ENCODE measurements at regions not wholly inside any gene's neighbourhood (a gene's known extent, or its start where the extent isn't known, plus 50 kb on each side); places are given as distances from the start of the nearest gene placed in this dataset.
"Not testable (repeated sequence)": the region's sequence is repeated elsewhere in the genome, so short reads cannot be mapped to it uniquely, and the experiment has no call there.

DNA sequence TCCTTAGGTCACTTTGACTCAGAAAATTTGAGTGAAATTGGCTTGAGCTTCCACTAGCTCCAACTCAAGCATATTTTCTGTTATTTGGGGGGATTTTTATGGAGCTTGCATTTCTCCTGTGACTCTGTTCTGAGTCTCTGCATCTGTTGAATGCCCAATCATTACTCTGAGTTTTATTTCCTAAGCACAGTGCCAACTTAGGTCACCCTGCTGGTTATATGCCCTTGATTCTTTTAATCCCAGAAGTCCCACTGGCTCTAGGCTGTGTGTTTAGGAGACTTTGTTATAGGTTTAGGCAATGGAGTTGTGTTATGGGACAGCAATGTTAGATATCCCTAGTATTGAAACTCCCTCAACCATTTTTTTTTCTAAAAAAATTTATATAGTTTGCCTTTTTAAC, 198.2 kb upstream of the DTNA start:
- in situ Hi-C loops (cut with HindIII; ENCODE audit: low sequenced_read_pairs): no loop called here
- DNase-seq (ENCODE audit: low spot score): peak; percentile 40

DNA sequence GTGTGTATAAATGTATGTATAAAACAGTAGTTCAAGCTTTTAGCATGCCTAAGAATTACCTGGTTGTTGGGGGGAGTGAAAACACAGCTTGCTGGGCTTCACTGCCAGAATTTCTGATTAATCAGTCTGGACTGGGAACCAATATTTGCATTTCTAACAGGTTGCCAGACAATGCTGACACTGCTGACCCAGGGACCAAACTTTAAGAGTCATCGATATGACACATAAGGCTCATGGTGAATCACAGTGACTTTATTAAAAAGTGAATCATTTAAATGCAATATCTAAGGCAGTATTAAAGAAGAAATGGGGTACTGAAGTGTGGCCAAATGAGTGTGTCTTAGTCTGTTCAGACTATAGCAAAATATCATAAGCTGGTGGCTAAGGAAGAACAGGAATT, 195.9 kb upstream of the DTNA start:
- in situ Hi-C loops (cut with HindIII; ENCODE audit: low sequenced_read_pairs): no loop called here
- no peak for DNase-seq (ENCODE audit: low spot score)

DNA sequence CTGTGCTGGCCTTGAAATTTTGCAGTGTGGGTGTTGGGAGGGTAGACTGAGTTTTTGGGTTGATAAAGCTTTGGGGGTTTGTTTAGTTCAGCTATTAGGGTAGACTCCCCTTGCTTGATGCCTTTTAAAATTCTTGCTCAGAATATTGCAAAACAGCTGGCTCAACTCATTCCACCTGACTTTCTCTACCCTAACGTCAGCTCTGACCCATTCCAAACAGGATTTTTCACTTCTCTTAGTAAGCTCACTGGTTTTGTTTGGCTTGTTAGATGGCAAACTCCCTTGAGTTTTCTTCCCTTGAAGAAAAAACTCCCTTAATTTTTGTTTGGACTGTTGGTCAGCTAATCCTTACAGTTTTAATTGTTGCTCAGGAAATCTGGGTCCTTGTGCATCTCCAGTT, 195.1 kb upstream of the DTNA start:
- DNase-seq (ENCODE audit: low spot score): no peak
- in situ Hi-C loops (cut with HindIII; ENCODE audit: low sequenced_read_pairs): no loop called here

DNA sequence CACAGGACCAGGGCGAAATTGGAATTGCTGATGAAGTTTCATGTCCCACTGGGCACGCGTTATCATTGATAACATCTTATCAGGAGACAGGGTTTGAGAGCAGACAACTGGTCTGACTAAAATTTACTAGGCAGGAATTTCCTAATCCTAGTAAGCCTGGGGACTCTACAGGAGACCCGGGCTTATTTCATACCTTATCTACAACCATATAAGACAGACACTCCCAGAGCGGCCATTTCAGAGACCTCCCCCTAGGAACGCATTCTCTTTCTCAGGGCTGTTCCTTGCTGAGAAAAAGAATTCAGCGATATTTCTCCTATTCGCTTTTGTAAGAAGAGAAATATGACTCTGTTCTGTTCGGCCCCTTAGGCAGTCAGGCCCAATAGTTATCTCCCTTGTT, 193.7 kb upstream of the DTNA start:
- DNase-seq (ENCODE audit: low spot score); in situ Hi-C loops (cut with HindIII; ENCODE audit: low sequenced_read_pairs): not testable (repeated sequence)

DNA sequence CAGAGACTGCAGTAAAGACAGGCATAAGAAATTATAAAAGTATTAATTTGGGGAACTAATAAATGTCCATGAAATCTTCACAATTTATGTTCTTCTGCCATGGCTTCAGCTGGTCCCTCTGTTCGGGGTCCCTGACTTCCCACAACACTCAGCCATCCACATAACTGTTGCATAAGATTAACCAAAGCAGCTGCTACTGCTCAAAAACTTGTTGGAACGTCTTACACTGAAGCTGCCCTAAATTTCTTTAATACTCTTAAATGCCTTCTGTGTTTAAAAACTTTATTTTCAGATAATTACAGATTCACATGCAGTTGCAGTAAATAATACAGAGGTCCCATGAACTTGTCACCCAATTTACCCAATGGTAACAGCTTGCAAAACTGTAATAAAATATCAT, 193.1 kb upstream of the DTNA start:
- in situ Hi-C loops (cut with HindIII; ENCODE audit: low sequenced_read_pairs); DNase-seq (ENCODE audit: low spot score): not testable (repeated sequence)

DNA sequence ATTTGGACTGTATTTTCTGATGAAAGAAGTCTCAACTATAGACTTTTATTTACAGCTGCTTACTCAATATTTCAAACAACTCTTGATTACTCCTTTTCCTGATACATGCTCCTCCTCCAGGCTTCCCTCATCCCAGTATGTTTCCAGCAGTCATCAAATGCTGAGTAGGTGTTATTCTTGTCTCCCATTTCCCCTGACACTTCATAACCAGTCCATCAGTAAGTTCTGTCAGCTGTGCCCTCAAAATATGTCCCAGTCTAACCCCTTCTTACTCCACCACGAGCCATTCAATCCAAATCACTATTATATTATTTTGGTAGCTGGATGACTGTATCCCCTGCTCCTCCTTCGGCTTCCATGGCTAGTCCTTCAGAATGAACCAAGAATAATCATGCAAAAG, 189.1 kb upstream of the DTNA start:
- in situ Hi-C loops (cut with HindIII; ENCODE audit: low sequenced_read_pairs): no loop called here
- DNase-seq (ENCODE audit: low spot score): no peak

DNA sequence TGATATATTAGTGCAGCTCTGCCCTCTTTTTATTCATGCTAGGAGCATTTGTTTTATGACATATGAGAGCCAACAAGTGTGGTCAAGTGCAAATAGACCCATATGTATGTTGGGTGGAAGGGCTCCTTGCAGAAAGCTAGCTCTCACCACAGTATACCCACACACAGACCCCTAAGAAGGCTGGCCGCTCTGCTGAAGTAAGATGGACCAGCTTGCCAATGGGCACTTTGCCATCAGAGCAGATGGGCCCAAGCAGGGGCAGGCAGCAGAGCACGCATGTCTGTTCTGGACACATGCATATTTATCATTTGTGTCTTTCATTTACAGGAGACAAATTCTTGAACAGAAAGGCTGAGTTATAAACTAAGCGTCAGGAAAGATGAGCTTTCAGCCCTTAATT, 187.5 kb upstream of the DTNA start:
- peak; percentile 94 for DNase-seq (ENCODE audit: low spot score)
- in situ Hi-C loops (cut with HindIII; ENCODE audit: low sequenced_read_pairs): no loop called here

DNA sequence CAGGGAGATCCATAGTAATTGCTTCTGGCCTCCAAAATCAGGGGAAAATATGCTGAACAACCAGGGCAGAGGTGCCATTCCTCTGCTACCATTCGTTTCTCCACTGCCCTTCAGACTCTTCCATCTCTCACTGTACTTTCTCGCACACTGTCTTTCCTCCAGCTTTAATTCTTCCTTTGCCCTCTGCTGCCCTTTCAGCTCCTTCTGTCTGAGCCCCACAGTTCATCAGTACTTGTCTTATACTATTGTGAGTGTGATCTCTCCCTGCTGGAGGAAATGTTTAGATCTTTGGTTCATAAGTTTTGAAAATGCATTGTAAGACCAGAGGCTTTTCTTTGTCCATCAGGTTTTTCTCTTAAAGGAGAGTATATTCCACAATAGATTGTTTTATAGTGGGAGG, 184.9 kb upstream of the DTNA start:
- no peak for DNase-seq (ENCODE audit: low spot score)
- in situ Hi-C loops (cut with HindIII; ENCODE audit: low sequenced_read_pairs): no loop called here

DNA sequence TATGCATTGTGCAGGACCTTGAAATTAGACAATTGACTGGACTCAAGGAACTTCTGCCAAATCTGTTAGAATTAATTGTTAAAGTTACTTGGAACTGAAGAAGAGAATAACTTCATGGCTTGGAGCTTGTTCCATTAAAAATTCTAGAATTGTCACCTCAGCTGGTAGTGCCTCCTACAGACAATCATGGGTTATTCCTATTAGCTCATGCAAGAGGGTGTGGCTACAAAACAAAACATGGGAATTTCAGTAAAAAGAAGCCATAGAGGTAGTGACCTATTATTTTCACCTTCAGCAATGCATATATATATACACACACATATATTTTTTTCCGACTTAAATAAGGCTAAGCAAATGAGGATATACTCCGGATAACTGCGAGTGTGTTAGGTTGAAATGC, 181.9 kb upstream of the DTNA start:
- DNase-seq (ENCODE audit: low spot score): no peak
- in situ Hi-C loops (cut with HindIII; ENCODE audit: low sequenced_read_pairs): no loop called here

DNA sequence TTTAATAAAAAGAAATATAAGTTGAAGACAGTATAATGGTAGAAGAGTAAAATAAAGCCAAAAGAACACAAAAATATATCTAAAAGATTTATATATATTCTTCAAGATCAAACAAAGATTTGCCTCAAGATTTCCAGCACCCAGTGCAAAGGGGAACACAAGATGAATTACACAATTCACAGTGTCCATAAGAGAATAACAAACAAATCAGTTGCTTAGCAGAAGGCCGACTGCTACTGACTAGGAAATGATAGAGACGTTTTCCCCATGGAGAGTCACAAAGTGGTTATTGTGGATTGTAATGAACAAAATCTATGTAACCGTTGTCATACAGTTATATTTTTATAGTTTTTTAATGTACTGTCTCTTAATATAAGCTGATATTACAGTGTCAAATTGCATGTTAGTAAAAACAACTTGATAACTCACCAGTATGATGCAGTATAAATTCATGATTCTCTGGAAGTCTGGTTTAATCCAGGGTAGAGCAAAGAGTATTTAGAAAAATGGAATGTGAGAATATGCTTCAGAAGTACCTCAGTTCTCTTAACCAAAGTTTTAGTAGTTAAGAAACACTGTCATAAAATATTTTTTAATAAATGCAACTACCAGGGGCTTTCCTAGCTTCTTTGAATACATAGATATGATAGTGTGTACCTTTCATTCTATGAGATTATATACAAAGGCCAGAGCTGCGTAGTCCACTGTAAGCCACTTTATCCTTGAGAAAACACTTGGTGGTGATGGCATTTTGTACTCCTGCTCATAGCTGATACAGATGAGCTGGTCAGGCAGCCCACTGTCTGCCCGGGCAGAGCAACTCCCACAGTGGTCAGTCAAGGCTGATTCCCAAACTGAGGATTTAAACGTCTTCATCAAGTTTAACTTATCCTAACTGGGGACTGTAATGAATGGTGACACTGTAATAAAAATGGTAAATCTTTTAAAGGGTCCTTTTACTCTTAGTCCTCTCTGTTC, 180.5 kb upstream of the DTNA start:
- DNase-seq (ENCODE audit: low spot score): no peak
- in situ Hi-C loops (cut with HindIII; ENCODE audit: low sequenced_read_pairs): no loop called here

DNA sequence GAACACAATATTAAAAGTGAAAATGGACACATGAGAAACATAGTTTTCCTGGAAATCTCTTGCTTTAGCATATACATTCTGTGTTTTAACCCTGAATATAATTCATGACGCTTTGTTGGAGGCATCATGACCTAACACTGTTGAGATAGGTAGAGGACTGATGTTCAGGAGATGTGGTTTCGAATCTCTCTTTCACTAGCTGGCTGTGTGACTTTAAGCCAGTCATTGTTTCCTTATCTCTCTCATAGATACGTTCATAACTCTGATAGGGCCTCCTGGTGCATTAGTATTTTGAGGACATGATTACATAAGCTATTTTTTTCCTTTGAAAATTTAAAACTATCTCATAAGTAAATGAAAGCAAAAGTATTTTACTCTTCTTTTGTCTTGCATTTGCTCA, 179.0 kb upstream of the DTNA start:
- DNase-seq (ENCODE audit: low spot score): no peak
- in situ Hi-C loops (cut with HindIII; ENCODE audit: low sequenced_read_pairs): no loop called here

DNA sequence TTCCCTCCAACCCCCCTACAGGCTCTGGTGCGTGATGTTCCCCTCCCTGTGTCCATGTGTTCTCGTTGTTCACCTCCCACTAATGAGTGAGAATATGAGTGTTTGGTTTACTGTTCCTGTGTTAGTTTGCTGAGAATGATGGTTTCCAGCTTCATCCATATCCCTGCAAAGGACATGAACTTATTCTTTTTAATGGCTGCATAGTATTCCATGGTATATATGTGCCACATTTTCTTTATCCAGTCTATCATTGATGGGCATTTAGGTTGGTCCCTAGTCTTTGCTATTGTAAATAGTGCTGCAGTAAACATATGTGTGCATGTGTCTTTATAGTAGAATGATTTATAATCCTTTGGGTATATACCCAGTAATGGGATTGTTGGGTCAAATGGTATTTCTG, 175.5 kb upstream of the DTNA start:
- in situ Hi-C loops (cut with HindIII; ENCODE audit: low sequenced_read_pairs); DNase-seq (ENCODE audit: low spot score): not testable (repeated sequence)

DNA sequence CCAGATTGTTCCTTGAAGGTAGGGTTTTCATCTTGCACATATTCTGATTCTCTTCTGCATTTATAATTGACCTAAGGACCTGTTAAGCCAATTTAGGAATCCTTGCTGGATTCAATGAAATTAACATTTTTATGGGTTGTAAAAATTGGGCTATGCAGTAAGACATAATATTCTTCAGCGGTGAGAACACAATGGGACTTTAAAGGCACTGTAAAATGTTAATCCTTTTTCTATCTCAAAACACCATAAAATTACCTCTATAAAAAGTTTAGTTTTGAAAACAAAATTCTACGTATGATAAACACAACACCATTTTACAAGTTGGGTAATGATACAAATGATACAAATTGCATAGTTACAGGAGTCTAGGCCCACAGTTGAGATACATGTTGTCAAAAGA, 169.2 kb upstream of the DTNA start:
- in situ Hi-C loops (cut with HindIII; ENCODE audit: low sequenced_read_pairs): no loop called here
- DNase-seq (ENCODE audit: low spot score): no peak

DNA sequence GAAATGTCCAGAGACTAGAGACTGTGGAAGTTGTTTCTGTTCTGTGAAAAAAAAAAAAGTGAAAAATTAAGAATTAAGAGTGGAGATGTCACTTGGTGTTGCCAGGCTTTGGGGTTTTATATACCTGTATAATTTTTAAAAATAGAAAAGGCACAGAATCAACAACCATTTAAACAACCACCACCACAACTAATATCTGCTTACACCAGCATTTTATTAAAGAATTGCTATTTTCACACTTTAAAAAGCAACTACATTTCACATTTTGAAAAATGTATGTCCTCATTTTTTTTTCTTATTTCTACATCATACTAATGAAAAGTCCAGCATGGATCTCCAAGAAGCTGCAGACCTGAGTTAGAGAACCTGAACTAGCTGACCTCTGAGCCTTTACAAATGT, 167.5 kb upstream of the DTNA start:
- no peak for DNase-seq (ENCODE audit: low spot score)
- in situ Hi-C loops (cut with HindIII; ENCODE audit: low sequenced_read_pairs): no loop called here

DNA sequence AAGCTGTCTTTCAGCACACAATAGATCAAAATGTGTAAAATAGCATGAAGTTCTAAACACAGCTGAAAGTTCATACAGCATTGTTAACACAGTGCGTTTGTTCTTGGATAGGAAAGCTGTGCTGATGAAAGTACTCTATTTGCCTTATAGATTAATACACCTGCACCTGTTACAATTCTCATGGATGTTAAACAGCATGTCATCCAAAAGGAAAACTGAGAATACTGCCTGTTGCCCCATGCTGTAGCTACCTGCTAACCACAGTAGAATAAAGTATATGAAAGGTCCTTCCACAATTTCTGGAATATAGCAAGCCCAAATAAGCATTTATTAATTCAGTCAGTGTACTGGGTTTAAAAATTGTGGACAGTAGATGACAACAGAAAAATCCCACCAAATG, 166.7 kb upstream of the DTNA start:
- in situ Hi-C loops (cut with HindIII; ENCODE audit: low sequenced_read_pairs): no loop called here
- no peak for DNase-seq (ENCODE audit: low spot score)

DNA sequence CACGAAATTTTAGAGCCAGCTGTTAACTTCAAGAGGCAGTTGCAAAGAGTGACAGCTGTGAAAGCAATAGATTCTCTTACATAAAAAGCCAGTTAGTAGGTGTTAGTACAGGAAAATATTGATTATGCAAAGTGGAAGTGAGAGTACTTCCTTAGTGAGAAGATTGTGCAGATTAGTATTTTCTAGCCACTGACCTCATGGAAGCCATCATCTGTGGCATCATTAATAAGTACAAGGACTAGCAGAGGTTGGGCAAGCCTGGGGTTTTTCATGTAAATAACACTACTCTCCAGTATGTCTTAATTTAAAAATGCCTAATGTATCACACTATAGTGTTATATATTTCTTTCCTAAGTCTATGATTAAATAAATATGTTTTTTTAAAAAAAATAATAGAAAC, 166.2 kb upstream of the DTNA start:
- DNase-seq (ENCODE audit: low spot score): no peak
- in situ Hi-C loops (cut with HindIII; ENCODE audit: low sequenced_read_pairs): no loop called here

DNA sequence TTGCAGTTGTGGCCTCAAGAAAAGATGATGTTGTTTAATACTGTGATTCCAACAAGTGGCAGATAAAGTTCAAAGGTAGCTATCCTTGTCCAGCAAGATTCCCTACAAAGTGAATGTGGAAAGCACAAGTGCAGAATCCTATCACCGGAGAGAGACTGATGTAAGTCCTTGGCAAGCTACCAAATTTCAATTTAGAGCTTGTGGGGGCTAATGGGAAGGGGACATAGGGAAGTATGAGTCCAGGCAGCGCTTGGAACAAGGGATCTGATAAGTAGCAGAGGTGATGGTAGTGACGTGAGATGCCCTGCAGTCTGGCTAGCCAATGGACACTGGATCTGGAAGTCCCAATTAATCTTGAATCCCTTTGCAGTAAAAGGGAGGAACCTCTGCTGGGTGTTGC, 165.2 kb upstream of the DTNA start:
- in situ Hi-C loops (cut with HindIII; ENCODE audit: low sequenced_read_pairs): no loop called here
- DNase-seq (ENCODE audit: low spot score): no peak

DNA sequence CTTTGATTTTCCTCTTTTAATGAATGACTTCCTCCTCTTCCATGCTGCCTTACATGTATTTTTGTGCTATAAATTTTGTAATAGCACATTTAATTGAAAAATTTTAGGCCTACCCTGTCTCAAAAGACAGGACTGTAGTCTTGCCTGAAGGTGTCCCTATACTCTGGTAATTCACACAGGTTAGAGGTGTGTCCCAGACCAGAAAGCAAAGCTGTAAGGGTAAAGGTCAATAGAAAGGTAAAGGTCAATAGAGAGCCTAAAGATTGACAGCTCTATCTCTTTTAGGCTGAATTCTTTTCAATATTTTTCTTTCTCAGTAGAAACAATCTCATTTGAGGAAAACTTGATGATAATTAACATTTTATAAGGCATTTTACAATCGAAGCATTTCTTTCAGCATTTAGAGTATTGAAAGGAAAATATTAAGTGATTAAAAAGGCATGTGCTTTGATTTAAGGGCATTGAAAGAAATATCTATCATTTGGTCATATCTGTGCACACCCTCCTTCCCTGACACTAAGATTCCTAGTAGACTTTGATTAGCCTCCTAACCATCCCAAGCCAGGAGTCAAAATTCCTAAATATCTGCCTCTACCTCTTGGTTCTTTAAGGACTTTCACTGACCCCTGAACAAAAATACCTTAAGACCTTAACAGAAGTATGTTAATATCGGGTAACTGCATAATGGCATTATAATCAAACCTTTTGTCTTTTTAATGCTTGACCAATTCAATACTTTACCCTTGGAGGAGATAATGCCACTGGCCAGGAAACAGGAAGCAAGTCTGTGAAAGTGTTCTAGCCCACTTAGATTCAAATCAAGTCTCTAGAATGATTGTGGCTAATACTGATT, 161.8 kb upstream of the DTNA start:
- in situ Hi-C loops (cut with HindIII; ENCODE audit: low sequenced_read_pairs): no loop called here
- no peak for DNase-seq (ENCODE audit: low spot score)

DNA sequence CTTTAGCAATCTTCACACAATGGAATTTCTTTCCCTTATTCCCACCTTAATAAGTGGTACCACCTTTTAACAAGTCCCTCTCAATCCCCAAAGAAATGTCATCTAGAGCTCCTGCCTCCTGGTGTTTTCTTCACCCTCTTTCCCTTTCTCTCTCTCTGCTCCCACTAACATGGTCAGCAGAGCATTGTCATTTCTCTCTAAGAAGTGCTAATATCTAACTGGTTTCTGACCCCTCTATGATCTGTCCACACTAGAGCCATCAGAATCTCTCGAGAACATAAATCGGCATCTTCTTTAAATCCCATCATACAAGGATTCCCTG, 161.2 kb upstream of the DTNA start:
- in situ Hi-C loops (cut with HindIII; ENCODE audit: low sequenced_read_pairs): no loop called here
- no peak for DNase-seq (ENCODE audit: low spot score)

DNA sequence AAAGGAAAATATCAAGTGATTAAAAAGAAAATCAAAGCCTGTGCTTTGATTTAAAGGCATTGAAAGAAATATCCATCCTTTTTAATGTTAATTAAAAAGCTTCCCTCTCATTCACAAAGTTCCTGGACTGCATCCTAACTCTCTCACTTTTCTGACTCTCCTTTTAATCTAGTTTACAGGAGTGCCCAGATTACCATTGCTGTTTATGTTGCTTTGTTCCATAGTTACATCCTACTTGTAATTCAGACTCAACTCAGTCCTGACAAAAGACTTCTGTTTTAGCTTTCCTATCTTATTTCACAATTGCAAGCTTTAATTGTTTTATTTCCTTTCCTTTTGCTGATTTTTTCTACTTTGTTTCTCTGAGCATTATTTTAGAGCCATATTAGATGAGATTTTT, 160.7 kb upstream of the DTNA start:
- in situ Hi-C loops (cut with HindIII; ENCODE audit: low sequenced_read_pairs): no loop called here
- no peak for DNase-seq (ENCODE audit: low spot score)

DNA sequence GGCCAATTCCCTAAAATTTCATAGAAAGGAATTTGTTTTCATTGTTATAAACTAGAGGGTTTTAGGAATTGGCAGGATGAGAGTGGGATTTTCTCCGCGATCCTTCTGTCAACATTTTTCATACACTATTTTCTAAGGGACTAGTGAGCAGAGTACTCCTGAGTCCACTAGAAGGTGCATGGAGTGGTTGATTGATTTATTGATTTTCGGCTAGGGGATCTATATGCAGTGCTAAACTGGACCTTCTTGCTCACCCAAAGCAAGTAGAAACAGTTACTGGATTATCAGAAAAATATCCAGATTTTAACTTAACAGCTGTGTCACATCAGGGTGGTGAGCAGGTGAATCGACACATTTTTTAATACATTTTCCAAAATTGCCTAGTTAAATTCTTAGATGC, 159.9 kb upstream of the DTNA start:
- DNase-seq (ENCODE audit: low spot score): no peak
- in situ Hi-C loops (cut with HindIII; ENCODE audit: low sequenced_read_pairs): no loop called here

Measured in G401 (cell line).